Stomach (tissue), 8 donors: ENCODE measurements at regions not wholly inside any gene's neighbourhood (a gene's known extent, or its start where the extent isn't known, plus 50 kb on each side); places are given as distances from the start of the nearest gene placed in this dataset.

ENCODE experiments used
- DNase-seq, 2 donors: peaks; one replicate each; pipeline versions ENCODE4 v3.0.0 to v3.0.0-alpha.2; 2013 to 2019
- H3K27ac ChIP-seq, 5 donors: fragments of 200-600 bp in 4 of 5; sonication (generic) in 4 of 5; one replicate each; pipeline ENCODE4 v1.5.1; 2013 to 2019; ENCODE audit warnings: mild to moderate bottlenecking in 1 of 5, moderate library complexity in 1 of 5
- H3K27me3 ChIP-seq, 3 donors: fragments of 200-600 bp; sonication (generic); one replicate each; pipeline ENCODE4 v1.5.1; 2017 to 2019; ENCODE audit warnings: mixed run types in 1 of 3
- H3K36me3 ChIP-seq, 4 donors: fragments of 200-600 bp; sonication (generic); 1 replicate in 3 of 4; 2 replicates in 1 of 4; pipeline ENCODE4 v1.5.1; 2016 to 2019
- H3K4me1 ChIP-seq, 4 donors: fragments of 200-600 bp; sonication (generic); one replicate each; pipeline ENCODE4 v1.5.1; 2016 to 2019
- H3K4me3 ChIP-seq, 4 donors: fragments of 200-600 bp; sonication (generic) in 3 of 4; one replicate each; pipeline ENCODE4 v1.5.1; 2016 to 2019; ENCODE audit warnings: mild to moderate bottlenecking in 1 of 4
- H3K9me3 ChIP-seq, 4 donors: fragments of 200-600 bp; sonication (generic); one replicate each; pipeline ENCODE4 v1.5.1; 2016 to 2019
- CTCF ChIP-seq, 7 experiments: fragments of 450-650 bp in 4 of 7; fragments of 200-600 bp in 3 of 7; sonication (generic) in 3 of 7; IDR thresholded peaks; one replicate each; pipeline ENCODE4 v1.5.1; 2016 to 2019; ENCODE audit warnings: antibody characterized with exemption in 7 of 7, control low read depth in 2 of 7, mild to moderate bottlenecking in 1 of 7
- EP300 ChIP-seq: sonication (generic); formaldehyde crosslinking; IDR thresholded peaks from one replicate; pipeline ENCODE4 v1.6.1; 2017; ENCODE audit warnings: antibody characterized with exemption
- POLR2A ChIP-seq, 4 donors: fragments of 450-650 bp; IDR thresholded peaks; one replicate each; pipeline ENCODE4 v1.6.1; 2016; ENCODE audit warnings: antibody characterized with exemption in 4 of 4, control low read depth in 2 of 4, mild to moderate bottlenecking in 1 of 4, moderate library complexity in 1 of 4
- POLR2AphosphoS5 ChIP-seq, 3 donors: sonication (generic); formaldehyde crosslinking; IDR thresholded peaks; one replicate each; pipeline ENCODE4 v1.6.1; 2016; ENCODE audit warnings: antibody characterized with exemption in 3 of 3
- WGBS, 5 donors: extraction: QIAGEN DNeasy Blood & Tissue Kit in 3 of 5; methylation state at CpG; one replicate each; pipeline versions ENCODE4 v1.1.5 to v1.1.7; 2013 to 2018; 5-methylcytosine and 5-hydroxymethylcytosine counted together
- intact Hi-C: fragments of 100-400 bp; cut with DNase I; formaldehyde crosslinking; loops from one replicate; pipeline ENCODE4 v1.15.1; 2023; ENCODE audit warnings: low total_unique reads
- donor health status: healthy with polysubstance abuse.
- donor health status: Bipolar disorder and iron deficiency.
- donor health status: healthy.

- H3K36me3 ChIP-seq: no peaks in the 10 kb centered on the region
- 59 to 69% (median 62%) methylated on average over 7 to 8 of the region's 8 CpGs for WGBS, 5 donors
- H3K27ac ChIP-seq: no peak overlapping the region
- peaks cover 0 to 12% (median 0%) of the 10 kb centered on the region in 3 donors for H3K27me3 ChIP-seq
- TF ChIP-seq EP300 (no peak), POLR2A (IDR thresholded peaks at IDR 0.05) (no peak), CTCF (IDR thresholded peaks at IDR 0.05) (no peak), POLR2AphosphoS5 (IDR thresholded peaks at IDR 0.05) (no peak)
- no peak for DNase-seq
- peaks cover 0 to 11% (median 2%) of the 10 kb centered on the region in 4 donors for H3K9me3 ChIP-seq
- H3K4me1 ChIP-seq: no peaks in the 10 kb centered on the region
- intact Hi-C loops: no loop called here
- H3K4me3 ChIP-seq: no peak overlapping the region
These were observed 440.4 kb upstream of the CADM1 start for GRCh38 chr11:115944596-115944995.

- 80 to 92% (median 91%) methylated on average over 2 of the region's 2 CpGs for WGBS, 5 donors
- DNase-seq: no peak
- H3K4me1 ChIP-seq: no peaks in the 10 kb centered on the region
These were observed 437.8 kb upstream of the CADM1 start for GRCh38 chr11:115942011-115942410.

GRCh38 chr11:115941481-115941993, 437.3 kb upstream of the CADM1 start:
- H3K4me1 ChIP-seq: no peaks in the 10 kb centered on the region
- intact Hi-C loops: no loop called here
- TF ChIP-seq CTCF (IDR thresholded peaks at IDR 0.05): no peak
- TF ChIP-seq POLR2A (IDR thresholded peaks at IDR 0.05): no peak
- TF ChIP-seq POLR2AphosphoS5 (IDR thresholded peaks at IDR 0.05): peak in 1 of 3 donors; percentile 28
- H3K36me3 ChIP-seq: no peaks in the 10 kb centered on the region
- 67 to 77% (median 69%) methylated on average over 15 of the region's 15 CpGs for WGBS, 5 donors
- H3K27ac ChIP-seq: no peak overlapping the region
- peaks cover 0 to 15% (median 0%) of the 10 kb centered on the region in 3 donors for H3K27me3 ChIP-seq
- no peaks in the 10 kb centered on the region for H3K9me3 ChIP-seq
- no peak overlapping the region for H3K4me3 ChIP-seq
- peak in 1 of 2 donors; percentile 43 for DNase-seq

More at GRCh38 chr11:115942011-115942410, 437.8 kb upstream of the CADM1 start:
- Histone ChIP-seq H3K4me3 (no peak overlapping the region), H3K36me3 (no peaks in the 10 kb centered on the region), H3K27ac (no peak overlapping the region), H3K9me3 (no peaks in the 10 kb centered on the region), H3K27me3 (peaks cover 0 to 15% (median 0%) of the 10 kb centered on the region in 3 donors)
- TF ChIP-seq POLR2A (IDR thresholded peaks at IDR 0.05) (no peak), POLR2AphosphoS5 (IDR thresholded peaks at IDR 0.05) (no peak), CTCF (IDR thresholded peaks at IDR 0.05) (no peak), EP300 (no peak)
- intact Hi-C loops: no loop called here

GRCh38 chr11:115941044-115941443, 436.8 kb upstream of the CADM1 start:
- intact Hi-C loops: no loop called here
- WGBS, 5 donors: 75 to 86% (median 83%) methylated on average over 5 of the region's 5 CpGs
- DNase-seq: no peak
- no peaks in the 10 kb centered on the region for H3K9me3 ChIP-seq
- peaks cover 0 to 15% (median 0%) of the 10 kb centered on the region in 3 donors for H3K27me3 ChIP-seq
- no peak for TF ChIP-seq POLR2AphosphoS5 (IDR thresholded peaks at IDR 0.05)
- no peak for TF ChIP-seq POLR2A (IDR thresholded peaks at IDR 0.05)
- no peak for TF ChIP-seq CTCF (IDR thresholded peaks at IDR 0.05)
- no peak for TF ChIP-seq EP300
- H3K27ac ChIP-seq: no peak overlapping the region
- no peaks in the 10 kb centered on the region for H3K36me3 ChIP-seq
- no peaks in the 10 kb centered on the region for H3K4me1 ChIP-seq
- no peak overlapping the region for H3K4me3 ChIP-seq
